ENCODE measurements at regions not wholly inside any gene's neighbourhood (a gene's known extent, or its start where the extent isn't known, plus 50 kb on each side); places are given as distances from the start of the nearest gene placed in this dataset.

DNA sequence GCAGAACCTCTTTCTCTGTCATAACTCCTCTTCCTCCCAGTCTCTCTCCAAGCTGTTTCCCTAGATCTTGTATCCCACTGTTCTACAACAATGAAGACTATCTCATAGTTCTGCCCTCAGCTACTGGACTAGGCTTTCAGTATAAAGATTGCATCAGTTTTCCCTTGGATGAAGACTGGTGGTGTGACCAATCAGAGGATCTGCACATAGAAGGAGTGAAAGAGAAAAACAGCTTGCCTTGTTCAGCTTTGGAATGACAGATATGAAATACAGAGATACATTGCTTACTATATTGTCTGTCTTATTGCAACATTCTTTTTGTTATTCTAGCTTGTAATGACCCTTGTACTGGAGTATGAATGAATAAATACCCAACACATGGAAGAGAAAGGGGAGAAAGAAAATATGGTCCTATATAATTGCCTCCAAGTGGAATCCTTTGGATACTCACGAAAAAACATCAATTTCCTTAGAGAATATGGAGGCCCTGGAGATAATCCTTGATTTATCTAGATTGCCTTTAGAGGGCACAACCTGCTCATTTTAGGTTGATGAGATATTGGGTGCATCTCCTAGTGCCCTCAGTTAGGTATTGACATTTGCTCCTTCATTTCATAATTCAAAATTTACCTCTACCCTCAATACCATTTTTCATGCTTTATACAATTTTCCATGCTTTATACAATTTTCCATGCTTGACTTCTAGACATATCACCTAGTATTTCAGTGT lies 395.8 kb downstream of the NAF1 start:
- TF ChIP-seq, protein P1, sequence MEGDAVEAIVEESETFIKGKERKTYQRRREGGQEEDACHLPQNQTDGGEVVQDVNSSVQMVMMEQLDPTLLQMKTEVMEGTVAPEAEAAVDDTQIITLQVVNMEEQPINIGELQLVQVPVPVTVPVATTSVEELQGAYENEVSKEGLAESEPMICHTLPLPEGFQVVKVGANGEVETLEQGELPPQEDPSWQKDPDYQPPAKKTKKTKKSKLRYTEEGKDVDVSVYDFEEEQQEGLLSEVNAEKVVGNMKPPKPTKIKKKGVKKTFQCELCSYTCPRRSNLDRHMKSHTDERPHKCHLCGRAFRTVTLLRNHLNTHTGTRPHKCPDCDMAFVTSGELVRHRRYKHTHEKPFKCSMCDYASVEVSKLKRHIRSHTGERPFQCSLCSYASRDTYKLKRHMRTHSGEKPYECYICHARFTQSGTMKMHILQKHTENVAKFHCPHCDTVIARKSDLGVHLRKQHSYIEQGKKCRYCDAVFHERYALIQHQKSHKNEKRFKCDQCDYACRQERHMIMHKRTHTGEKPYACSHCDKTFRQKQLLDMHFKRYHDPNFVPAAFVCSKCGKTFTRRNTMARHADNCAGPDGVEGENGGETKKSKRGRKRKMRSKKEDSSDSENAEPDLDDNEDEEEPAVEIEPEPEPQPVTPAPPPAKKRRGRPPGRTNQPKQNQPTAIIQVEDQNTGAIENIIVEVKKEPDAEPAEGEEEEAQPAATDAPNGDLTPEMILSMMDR (IDR thresholded peaks at IDR 0.05; ENCODE audit: insufficient read depth, low read length, poor library complexity, severe bottlenecking) = no peak
- no peak for TF ChIP-seq EZH2phosphoT487 (conservative IDR thresholded peaks at IDR 0.05; ENCODE audit: low read length)

Measured in SU-DHL-6 (cell line).